ENCODE measurements at regions not wholly inside any gene's neighbourhood (a gene's known extent, or its start where the extent isn't known, plus 50 kb on each side); places are given as distances from the start of the nearest gene placed in this dataset.
A peak's percentile ranks its signal among the peaks of the same experiment; 100 is the strongest.

DNA sequence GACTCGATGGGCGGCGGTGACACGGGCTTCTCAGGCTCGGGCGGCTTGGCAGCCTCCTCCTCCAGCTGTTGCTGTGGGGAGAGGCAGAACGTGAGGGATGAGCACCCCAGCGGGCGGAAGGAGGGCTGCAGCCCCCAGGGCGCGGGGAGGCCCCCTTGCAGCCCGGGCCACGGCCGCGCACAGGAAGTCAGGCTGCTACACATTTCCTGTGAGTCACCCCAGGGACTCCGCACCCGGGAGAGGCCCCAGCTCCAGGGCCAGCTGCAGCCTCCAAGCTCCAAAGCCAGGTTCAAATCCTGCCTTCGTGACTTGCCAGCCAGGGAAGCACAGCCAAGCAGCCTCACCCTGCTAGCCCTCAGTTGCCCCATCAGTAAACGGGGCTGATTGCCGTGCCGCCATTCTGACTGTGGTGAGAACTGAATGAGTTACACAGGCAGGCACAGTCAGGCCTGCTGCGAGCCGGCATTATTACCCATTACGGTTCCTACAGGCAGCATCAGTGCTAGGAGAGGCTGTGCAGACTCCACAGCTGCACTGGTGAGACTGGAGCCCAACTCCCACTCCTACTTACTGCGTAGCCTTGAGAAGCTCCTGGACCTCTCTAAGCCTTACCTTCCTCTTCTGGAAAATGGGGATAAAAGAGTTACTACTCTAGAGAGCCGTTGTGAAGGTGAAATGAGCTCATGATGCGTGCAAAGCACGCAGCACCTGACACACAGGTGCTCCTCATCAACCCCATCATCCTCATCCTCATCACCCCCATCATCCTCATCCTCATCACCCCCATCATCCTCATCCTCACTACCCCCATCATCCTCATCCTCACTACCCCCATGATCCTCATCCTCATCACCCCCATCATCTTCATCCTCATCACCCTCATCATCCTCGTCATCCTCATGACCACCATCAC is 100.9 kb downstream of the NCOR2 start:
- H3K27me3 ChIP-seq (ENCODE audit: insufficient read depth, low read length, poor library complexity) = no peaks in the 10 kb centered on the region
- H2BK5ac ChIP-seq (ENCODE audit: low read length) = no peak overlapping the region
- H3K79me2 ChIP-seq (ENCODE audit: control insufficient read depth, insufficient read depth, low read length) = peaks cover 4% of the 10 kb centered on the region
- no peaks in the 10 kb centered on the region for H3K4me1 ChIP-seq (ENCODE audit: control insufficient read depth, low read depth, low read length)
- no peak overlapping the region for H2AK5ac ChIP-seq (ENCODE audit: low read length)
- no peak overlapping the region for H2BK120ac ChIP-seq (ENCODE audit: low read depth, low read length)
- H3K56ac ChIP-seq (ENCODE audit: low read length) = no peak overlapping the region
- no peak overlapping the region for H4K8ac ChIP-seq (ENCODE audit: low read depth, low read length)
- H3K9ac ChIP-seq (ENCODE audit: low read length) = no peak overlapping the region
- H2BK15ac ChIP-seq (replicated peaks; ENCODE audit: low read depth) = no peak overlapping the region
- H3K18ac ChIP-seq (ENCODE audit: low read length) = no peak overlapping the region
- H3K27ac ChIP-seq (ENCODE audit: low read depth, low read length) = no peak overlapping the region
- no peak for DNase-seq
- no peak overlapping the region for H3K23ac ChIP-seq (ENCODE audit: low read length)
- H3K36me3 ChIP-seq (ENCODE audit: control insufficient read depth, insufficient read depth, low read length) = peaks cover 9% of the 10 kb centered on the region
- no peak overlapping the region for H3K4ac ChIP-seq (ENCODE audit: low read depth, low read length)
- H3K4me3 ChIP-seq (ENCODE audit: low read length) = no peak overlapping the region
- no peak overlapping the region for H3K4me2 ChIP-seq (ENCODE audit: low read length)
- no peak overlapping the region for H4K5ac ChIP-seq (ENCODE audit: low read length)
- 100% methylated on average over 1 of the region's 29 CpGs for WGBS (ENCODE audit: extremely low coverage, insufficient coverage, low lambda C conversion rate)
- H3K79me1 ChIP-seq (ENCODE audit: low read length) = peaks cover 12% of the 10 kb centered on the region

DNA sequence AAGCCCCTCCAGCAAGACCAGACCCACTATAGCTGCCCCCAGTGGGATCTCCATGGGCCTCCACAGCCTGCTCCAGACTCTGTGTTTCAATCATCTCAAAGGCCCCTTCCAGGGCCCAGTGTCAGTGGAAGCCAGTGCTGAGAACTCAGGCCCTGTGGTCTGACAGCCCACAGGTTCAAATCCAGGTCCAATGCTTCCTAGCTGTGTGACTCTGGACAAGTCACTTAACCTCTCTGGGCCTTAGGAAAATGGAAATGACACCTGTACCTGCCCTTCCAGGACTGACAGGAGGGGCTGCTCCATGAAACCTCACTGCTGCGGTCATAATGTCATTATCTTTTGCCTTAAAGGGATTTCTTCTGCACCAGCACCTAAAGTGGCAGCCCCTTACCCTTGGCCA is 101.9 kb downstream of the NCOR2 start:
- Histone ChIP-seq H3K27ac (ENCODE audit: low read depth, low read length) (no peak overlapping the region), H3K23ac (ENCODE audit: low read length) (no peak overlapping the region), H2BK120ac (ENCODE audit: low read depth, low read length) (no peak overlapping the region), H4K8ac (ENCODE audit: low read depth, low read length) (no peak overlapping the region), H3K9ac (ENCODE audit: low read length) (no peak overlapping the region), H3K4me2 (ENCODE audit: low read length) (no peak overlapping the region), H3K36me3 (ENCODE audit: control insufficient read depth, insufficient read depth, low read length) (peaks cover 10% of the 10 kb centered on the region), H3K4me3 (ENCODE audit: low read length) (no peak overlapping the region), H3K27me3 (ENCODE audit: insufficient read depth, low read length, poor library complexity) (no peaks in the 10 kb centered on the region), H4K5ac (ENCODE audit: low read length) (no peak overlapping the region), H3K79me2 (ENCODE audit: control insufficient read depth, insufficient read depth, low read length) (peaks cover 4% of the 10 kb centered on the region), H3K79me1 (ENCODE audit: low read length) (peaks cover 14% of the 10 kb centered on the region), H2BK5ac (ENCODE audit: low read length) (no peak overlapping the region), H2BK15ac (replicated peaks; ENCODE audit: low read depth) (no peak overlapping the region), H3K18ac (ENCODE audit: low read length) (no peak overlapping the region), H3K4ac (ENCODE audit: low read depth, low read length) (no peak overlapping the region), H3K4me1 (ENCODE audit: control insufficient read depth, low read depth, low read length) (no peaks in the 10 kb centered on the region), H3K56ac (ENCODE audit: low read length) (no peak overlapping the region), H2AK5ac (ENCODE audit: low read length) (no peak overlapping the region)
- DNase-seq = no peak
- WGBS (ENCODE audit: extremely low coverage, insufficient coverage, low lambda C conversion rate) = no CpG with 5 or more reads among the region's 1 CpG

DNA sequence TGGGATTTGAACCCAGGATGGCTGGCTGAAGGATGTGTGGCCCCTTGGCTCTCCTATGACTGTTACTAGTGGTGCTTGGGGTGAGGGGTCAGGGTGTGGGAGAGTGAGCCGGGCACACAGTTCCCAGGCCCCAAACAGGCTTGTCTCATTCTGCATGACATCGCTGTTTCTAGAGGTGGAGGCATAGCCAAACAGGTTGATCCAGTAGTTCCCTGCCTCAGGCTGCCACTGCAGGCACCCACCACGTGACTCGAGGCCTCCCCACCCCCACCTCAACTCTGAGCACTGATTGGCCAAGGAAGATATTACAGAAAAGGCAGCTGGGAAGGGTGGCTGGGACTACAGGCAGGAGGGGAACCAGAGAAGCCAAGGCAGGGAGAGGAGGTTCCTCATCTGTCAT is 102.6 kb downstream of the NCOR2 start:
- Histone ChIP-seq H4K5ac (ENCODE audit: low read length) (no peak overlapping the region), H2BK5ac (ENCODE audit: low read length) (no peak overlapping the region), H3K18ac (ENCODE audit: low read length) (no peak overlapping the region), H3K23ac (ENCODE audit: low read length) (no peak overlapping the region), H3K4ac (ENCODE audit: low read depth, low read length) (no peak overlapping the region), H3K27me3 (ENCODE audit: insufficient read depth, low read length, poor library complexity) (no peaks in the 10 kb centered on the region), H3K79me2 (ENCODE audit: control insufficient read depth, insufficient read depth, low read length) (peaks cover 4% of the 10 kb centered on the region), H3K79me1 (ENCODE audit: low read length) (peaks cover 14% of the 10 kb centered on the region), H2BK15ac (replicated peaks; ENCODE audit: low read depth) (no peak overlapping the region), H3K4me2 (ENCODE audit: low read length) (no peak overlapping the region), H2BK120ac (ENCODE audit: low read depth, low read length) (no peak overlapping the region), H3K36me3 (ENCODE audit: control insufficient read depth, insufficient read depth, low read length) (peaks cover 10% of the 10 kb centered on the region), H2AK5ac (ENCODE audit: low read length) (no peak overlapping the region), H3K27ac (ENCODE audit: low read depth, low read length) (no peak overlapping the region), H3K56ac (ENCODE audit: low read length) (no peak overlapping the region), H3K9ac (ENCODE audit: low read length) (no peak overlapping the region), H4K8ac (ENCODE audit: low read depth, low read length) (no peak overlapping the region), H3K4me1 (ENCODE audit: control insufficient read depth, low read depth, low read length) (no peaks in the 10 kb centered on the region), H3K4me3 (ENCODE audit: low read length) (no peak overlapping the region)
- WGBS (ENCODE audit: extremely low coverage, insufficient coverage, low lambda C conversion rate) = no CpG with 5 or more reads among the region's 4 CpGs
- no peak for DNase-seq

DNA sequence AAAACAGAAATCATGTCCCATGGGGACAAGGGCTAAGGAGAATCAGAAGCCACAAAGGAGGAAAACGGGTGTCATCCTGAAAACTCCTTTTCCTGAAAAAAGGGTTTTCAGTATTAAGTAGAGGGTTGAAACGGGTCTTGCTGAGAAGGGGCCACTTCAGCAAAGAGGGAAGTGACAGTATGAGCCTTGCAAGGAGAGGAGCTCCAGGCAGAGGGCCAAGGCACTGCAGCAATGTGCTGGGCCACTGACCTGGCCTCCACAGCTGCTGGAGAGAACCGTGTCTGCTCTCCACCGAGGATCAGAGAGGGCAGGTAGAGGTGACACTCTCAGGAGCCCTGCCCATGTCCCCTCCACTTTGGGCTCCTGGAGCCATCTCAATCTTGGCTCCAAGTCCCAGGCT is 103.3 kb downstream of the NCOR2 start:
- no peak overlapping the region for H3K4me2 ChIP-seq (ENCODE audit: low read length)
- peaks cover 4% of the 10 kb centered on the region for H3K79me2 ChIP-seq (ENCODE audit: control insufficient read depth, insufficient read depth, low read length)
- H2AK5ac ChIP-seq (ENCODE audit: low read length) = no peak overlapping the region
- H3K4me1 ChIP-seq (ENCODE audit: control insufficient read depth, low read depth, low read length) = no peaks in the 10 kb centered on the region
- no peak overlapping the region for H4K5ac ChIP-seq (ENCODE audit: low read length)
- no peak overlapping the region for H4K8ac ChIP-seq (ENCODE audit: low read depth, low read length)
- no CpG with 5 or more reads among the region's 4 CpGs for WGBS (ENCODE audit: extremely low coverage, insufficient coverage, low lambda C conversion rate)
- H2BK120ac ChIP-seq (ENCODE audit: low read depth, low read length) = no peak overlapping the region
- H3K23ac ChIP-seq (ENCODE audit: low read length) = no peak overlapping the region
- no peak overlapping the region for H3K27ac ChIP-seq (ENCODE audit: low read depth, low read length)
- no peak overlapping the region for H2BK5ac ChIP-seq (ENCODE audit: low read length)
- no peak overlapping the region for H2BK15ac ChIP-seq (replicated peaks; ENCODE audit: low read depth)
- H3K27me3 ChIP-seq (ENCODE audit: insufficient read depth, low read length, poor library complexity) = no peaks in the 10 kb centered on the region
- no peak overlapping the region for H3K56ac ChIP-seq (ENCODE audit: low read length)
- H3K9ac ChIP-seq (ENCODE audit: low read length) = no peak overlapping the region
- DNase-seq = no peak
- H3K36me3 ChIP-seq (ENCODE audit: control insufficient read depth, insufficient read depth, low read length) = peaks cover 10% of the 10 kb centered on the region
- H3K79me1 ChIP-seq (ENCODE audit: low read length) = peaks cover 14% of the 10 kb centered on the region
- no peak overlapping the region for H3K18ac ChIP-seq (ENCODE audit: low read length)
- H3K4ac ChIP-seq (ENCODE audit: low read depth, low read length) = no peak overlapping the region
- H3K4me3 ChIP-seq (ENCODE audit: low read length) = no peak overlapping the region

DNA sequence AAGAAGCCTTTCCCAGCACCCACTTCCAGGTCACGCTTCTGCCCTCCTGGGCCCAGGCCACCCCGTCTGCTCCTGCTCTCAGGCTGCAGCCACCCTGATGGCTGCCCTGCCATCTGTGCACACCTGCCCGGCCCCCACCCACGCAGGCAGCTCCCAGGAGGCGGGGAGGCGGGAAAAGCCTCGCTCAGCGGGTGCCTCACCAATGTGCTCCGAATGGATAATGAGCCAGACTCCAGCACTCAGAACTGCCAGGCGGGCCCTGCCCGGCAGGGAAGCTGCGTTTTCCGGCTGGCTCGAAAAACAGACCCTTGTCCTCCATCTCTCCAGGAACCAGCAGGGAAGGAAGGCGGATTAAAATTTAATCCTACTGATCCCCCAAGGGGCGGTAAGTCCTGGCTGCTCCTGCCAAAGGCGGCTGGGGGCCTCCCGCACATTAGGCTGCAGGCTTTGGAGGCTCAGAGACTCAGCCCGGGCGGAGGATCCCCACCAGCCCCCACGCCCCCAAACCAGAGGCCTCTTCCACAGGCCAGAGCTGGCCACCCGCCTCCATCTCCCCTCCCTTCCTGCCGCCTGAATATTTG is 104.0 kb downstream of the NCOR2 start:
- Histone ChIP-seq H3K4ac (ENCODE audit: low read depth, low read length) (no peak overlapping the region), H3K56ac (ENCODE audit: low read length) (peak overlapping the region; percentile 15), H3K18ac (ENCODE audit: low read length) (no peak overlapping the region), H2BK5ac (ENCODE audit: low read length) (no peak overlapping the region), H3K4me2 (ENCODE audit: low read length) (no peak overlapping the region), H3K4me3 (ENCODE audit: low read length) (no peak overlapping the region), H2AK5ac (ENCODE audit: low read length) (no peak overlapping the region), H3K4me1 (ENCODE audit: control insufficient read depth, low read depth, low read length) (no peaks in the 10 kb centered on the region), H4K8ac (ENCODE audit: low read depth, low read length) (no peak overlapping the region), H3K27ac (ENCODE audit: low read depth, low read length) (no peak overlapping the region), H4K5ac (ENCODE audit: low read length) (no peak overlapping the region), H2BK15ac (replicated peaks; ENCODE audit: low read depth) (no peak overlapping the region), H2BK120ac (ENCODE audit: low read depth, low read length) (no peak overlapping the region), H3K36me3 (ENCODE audit: control insufficient read depth, insufficient read depth, low read length) (peaks cover 10% of the 10 kb centered on the region), H3K27me3 (ENCODE audit: insufficient read depth, low read length, poor library complexity) (no peaks in the 10 kb centered on the region), H3K79me1 (ENCODE audit: low read length) (peaks cover 12% of the 10 kb centered on the region), H3K79me2 (ENCODE audit: control insufficient read depth, insufficient read depth, low read length) (peaks cover 3% of the 10 kb centered on the region), H3K23ac (ENCODE audit: low read length) (no peak overlapping the region), H3K9ac (ENCODE audit: low read length) (no peak overlapping the region)
- no peak for DNase-seq
- no CpG with 5 or more reads among the region's 23 CpGs for WGBS (ENCODE audit: extremely low coverage, insufficient coverage, low lambda C conversion rate)

Data from mesendoderm (in vitro differentiated cells).